COLO829 (cell line): ENCODE measurements at regions not wholly inside any gene's neighbourhood (a gene's known extent, or its start where the extent isn't known, plus 50 kb on each side); places are given as distances from the start of the nearest gene placed in this dataset.
"Not testable (repeated sequence)": the region's sequence is repeated elsewhere in the genome, so short reads cannot be mapped to it uniquely, and the experiment has no call there.

Source experiments
- DNase-seq: peaks from one replicate; pipeline ENCODE4 v3.0.0; 2012; ENCODE audit warnings: low spot score

DNA sequence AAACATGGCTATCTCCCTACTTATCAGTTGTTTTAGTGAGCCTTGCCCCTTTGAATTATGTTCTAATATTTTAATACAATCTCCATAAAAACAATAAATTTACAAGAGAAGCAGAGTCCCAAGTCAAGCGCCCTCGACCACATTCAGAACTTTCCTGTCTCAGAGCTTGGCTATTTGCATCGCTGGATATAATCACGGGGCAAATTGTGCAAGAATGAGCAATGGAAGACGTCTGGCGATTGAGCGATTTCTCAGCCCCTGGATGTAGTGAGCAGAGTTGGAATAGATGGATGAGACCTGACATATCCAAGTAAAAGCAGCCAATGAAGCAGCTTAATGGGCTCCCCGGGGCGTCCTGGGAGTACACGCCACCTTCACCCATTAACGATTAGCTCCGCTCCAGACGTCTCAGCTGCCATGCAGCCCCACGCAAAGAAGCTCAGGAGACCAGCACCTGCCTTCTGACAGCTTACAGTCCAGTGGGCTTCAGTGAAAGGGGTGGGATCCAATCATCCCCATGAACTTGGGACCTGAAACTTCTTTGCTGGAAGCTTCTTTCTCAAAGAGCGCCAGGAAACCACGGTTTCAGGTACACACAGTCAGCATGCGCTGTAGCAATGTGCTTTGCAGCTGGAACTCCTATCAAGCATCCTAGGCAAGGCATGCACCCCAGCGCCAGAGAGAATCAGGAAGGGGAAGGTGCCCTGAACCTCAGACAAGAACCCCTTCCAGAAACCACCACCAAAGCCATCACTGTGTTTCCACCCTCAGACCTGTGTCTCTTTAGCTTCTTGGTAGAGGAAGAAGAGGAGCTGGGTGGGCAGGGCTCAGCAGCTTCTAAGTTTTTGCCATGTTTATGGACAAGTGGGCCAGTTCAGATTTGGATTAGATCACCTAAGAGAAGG, 92.0 kb upstream of the IRX4 start:
- no peak for DNase-seq

DNA sequence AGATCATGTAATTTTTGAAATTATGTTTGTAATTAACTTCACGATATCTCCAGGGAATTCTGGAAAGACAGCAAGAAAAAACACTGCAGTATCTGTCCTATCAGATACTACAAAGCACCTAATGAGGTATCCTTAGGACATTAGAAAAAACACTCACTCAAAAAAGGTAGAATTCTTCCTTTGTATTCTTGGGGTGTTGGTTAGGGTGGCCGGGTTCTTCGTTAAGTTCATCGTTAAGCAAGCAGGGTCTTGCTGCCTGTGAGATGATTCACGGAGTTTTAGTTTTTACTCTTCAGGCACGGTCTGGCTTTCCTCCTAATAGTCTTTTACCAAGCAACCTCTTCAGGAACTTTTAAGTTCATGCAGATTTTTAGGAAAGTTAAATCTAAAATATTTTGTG, 91.4 kb upstream of the IRX4 start:
- DNase-seq = no peak

DNA sequence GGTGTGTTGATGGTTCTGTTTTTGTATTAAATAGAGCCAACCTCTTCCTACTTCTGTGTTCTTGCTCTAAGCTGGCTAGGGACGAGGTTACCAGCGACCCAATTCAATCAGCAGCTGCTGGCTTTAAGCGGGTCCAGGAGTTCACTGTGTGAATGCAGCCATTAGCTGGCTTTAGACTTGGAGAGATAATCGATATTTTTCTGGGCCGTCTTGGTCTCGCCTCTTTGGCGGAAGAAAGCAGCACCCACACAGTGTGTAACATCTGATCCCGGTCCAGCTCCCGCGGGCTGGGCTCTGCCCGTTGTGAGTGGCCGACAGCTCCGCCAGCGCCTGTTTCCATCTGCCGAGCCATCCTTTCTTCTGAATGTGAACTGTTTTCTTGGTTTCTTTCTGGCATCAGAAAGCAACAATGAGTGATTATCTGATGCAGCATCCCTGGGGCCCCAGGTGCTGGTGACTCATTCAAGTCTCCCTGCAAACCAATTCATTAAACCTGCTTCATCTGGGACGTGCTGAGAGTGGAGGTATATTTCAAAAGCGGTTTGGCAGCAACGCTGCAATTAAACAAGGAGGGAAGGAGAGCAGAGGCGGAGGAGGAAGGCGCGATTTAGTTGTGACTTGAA, 90.8 kb upstream of the IRX4 start:
- DNase-seq = no peak

DNA sequence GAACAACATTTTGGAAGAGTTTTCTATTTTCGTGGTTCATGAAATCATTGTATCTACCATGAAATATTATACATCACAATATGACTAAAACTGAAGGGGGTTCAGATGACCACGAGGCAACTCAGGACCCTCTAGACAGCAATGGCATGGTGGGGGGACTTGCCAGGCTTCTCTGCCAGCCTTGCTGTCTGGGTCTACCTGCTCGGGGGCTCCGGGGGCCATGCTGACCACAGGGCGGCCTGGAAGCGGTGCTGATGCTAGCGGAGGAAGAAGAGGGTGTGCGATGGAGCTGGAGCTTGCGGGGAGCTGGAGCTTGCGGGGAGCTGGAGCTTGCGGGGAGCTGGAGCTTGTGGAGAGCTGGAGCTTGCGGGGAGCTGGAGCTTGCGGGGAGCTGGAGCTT, 89.2 kb upstream of the IRX4 start:
- no peak for DNase-seq

DNA sequence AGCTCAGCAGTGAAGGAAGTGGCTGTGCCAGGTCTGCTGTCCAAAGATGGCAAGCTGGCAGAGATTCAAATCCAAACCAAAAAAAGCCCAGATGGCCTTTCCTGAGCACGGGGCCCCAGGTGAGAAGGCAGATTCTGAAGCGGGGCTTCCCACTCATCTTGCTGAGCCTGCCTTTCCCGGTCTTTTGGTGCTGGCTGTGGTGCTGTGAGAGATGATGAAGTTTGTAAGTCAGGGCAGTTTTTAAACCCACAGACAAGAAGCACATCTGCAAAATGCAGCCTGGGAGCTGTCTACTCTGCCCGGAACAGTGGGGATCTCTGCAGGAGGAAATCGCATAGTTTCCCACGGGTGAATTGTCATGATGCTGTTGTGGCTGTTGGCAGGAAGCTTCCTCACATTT, 85.0 kb upstream of the IRX4 start:
- DNase-seq = no peak

DNA sequence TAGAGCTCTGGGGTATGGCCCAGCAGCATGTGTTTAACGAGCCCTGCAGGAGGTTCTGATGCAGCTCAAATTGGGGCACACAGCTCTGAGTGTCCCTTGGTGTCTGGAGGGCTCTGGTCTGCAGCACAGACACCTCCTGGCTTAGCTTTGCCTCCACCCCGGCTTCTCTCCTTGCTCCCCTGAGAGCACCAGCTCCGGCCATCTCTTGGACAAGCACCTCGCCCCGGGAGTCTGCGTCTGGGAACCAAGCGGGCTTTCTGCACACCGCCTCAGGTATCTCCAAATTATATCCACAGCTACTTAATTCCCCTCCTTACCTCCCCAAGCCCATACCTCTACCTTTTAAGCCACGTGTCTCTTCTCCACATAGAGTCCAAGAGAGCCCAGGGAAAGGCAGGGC, 83.7 kb upstream of the IRX4 start:
- no peak for DNase-seq

DNA sequence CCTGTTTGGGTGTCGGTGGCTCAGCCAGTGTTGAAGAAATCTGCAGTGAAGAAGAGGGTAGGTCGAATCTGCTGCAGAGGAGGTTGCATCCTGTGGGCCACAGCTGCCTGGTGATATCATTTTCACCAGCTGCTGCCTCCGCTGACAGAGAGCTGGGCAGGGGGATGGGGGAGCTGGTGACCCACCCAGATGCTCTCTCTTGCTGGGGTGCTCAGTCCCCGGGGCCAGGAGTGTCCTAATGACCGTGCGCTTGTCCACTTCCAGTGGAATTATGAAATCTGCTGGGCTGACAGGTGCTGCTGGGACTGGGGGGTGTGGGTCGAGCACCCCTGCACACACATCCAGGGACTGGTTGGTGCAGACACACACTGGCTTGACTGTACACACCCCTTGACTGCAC, 83.2 kb upstream of the IRX4 start:
- no peak for DNase-seq

DNA sequence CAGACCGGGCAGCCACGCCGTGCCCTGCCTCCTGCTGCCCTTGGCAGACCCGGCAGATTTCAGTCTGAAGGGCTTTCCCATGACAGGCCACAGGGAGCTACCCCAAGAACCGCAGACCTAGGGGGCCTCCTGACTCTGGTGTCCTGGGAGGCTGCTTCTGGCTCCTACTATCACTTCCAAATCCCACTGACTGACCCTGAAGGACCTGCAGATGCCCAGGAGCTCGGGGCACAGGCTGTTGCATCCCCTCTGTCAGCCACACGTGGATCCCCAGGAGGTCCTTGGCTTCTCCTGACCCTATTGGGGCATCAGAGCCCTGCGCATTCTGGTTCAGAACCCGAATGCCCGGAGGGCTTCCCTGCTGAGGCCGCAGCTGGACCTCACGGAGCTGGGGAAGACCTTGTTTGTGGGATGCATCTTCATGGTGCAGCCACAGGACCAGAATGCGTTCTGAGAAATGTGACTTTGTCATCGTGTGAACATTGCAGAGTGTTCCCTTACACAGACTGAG, 81.3 kb upstream of the IRX4 start:
- DNase-seq = no peak

DNA sequence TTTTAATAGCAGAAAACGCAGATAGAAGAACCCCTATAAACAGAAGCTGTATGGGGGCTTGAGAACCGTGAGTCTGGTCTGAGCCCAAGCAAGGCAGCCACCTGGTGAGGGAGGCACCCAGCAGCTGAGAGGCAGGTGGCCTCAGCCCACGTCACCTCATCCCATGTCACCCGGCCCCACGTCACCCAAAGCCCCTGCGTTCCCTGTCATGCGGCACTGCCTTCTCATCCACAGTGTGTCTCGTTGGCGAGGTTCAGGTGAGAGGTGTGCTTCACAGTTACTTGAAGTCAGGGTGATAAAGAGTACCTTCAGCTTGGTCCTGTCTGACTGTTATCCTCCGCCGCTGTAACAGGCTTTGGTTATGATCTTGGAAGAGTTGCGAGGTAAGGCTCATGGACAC, 80.6 kb upstream of the IRX4 start:
- no peak for DNase-seq

DNA sequence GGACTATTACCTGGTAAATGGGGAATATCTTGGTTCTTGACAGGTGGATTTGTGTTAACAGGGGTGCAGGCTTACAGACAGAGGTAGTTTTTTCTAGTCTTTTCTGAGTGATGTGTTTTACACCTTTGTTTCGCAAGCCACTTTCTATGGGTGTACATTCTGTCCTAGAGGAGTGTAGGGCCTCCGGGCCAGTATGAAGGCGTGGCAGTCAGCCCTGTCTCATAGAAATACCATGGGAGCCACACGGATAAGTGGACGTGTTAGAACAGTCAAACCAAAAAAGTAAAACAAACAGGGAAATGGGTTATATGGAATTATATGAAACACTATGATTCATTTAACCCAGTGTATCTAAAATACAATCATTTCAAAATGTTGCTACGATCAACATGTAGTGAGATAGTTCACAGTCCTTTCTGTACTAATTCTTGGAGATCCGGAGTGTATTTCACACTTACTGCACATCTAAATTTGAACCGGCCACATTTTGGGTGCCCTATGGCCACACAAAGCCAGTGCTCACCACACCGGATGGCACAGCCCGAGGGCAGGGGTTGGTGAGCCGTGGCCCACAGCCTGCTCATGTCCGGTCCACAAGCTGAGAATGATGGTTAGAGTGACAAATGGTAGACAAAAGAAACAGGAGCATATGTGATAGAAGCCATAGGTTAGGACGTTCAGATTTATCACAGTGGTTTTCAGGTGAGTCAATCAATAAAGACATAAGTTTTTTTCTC, 80.1 kb upstream of the IRX4 start:
- DNase-seq = no peak

DNA sequence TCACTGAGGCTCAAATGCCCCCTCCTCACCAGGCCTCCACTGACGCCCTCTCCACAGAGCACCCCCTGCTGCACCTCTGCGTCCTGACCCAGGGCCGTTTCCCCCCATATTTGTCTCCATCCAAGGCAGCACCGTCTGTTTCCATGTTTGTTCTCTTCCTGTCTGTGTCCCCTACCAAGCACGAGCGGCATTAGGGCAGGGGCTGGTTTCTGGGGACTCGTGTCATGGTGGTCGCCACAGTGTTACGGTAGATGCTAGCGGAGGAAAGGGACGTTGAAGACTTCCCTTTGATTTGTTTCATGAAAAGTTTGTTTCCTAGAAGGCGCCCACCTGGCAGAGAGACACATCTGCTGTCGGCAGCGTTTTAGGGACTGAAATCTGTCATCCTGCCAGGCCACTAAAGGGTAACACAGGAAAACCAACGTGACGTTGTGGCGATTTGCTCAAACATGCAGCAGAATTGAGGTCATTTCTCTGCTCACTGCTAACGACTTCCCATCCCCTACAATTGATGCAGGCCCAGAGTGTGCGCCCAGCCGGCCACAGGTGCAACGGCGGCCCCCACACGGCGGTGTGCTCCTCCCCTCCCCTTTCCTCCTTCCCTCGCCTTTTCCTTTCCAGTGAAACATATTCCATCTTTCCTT, 79.3 kb upstream of the IRX4 start:
- DNase-seq = no peak

DNA sequence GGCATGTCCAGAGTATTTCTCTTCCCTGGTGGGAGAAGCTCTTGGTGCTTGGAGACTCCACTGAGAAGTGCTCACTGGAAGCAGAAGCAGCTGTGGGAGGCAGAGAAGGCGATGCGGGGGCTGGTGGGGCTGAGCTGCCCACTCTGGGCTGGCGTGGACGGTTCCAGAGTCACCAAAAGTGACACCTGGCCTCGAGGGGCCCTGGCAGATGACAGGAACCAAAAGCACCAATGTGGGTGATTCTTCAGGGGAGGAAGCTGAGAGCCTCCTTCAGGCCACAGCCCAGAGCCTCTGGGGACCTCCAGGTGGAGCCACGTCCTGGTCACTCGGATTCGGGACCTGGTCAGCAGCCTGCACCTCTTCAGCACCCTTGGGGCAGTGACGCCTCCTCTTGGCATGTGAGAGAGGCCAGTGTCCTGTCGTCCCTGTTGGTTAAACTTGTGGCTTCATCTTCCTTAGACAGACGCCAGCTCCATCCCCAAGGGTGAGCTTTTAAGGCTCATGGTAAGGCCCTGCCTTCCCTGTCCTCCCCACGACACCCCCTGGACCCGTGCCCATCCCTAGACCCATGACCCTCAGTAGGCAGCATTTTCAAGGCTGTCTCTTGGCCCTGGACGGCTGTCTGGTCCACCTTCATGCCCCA, 78.7 kb upstream of the IRX4 start:
- DNase-seq = no peak

DNA sequence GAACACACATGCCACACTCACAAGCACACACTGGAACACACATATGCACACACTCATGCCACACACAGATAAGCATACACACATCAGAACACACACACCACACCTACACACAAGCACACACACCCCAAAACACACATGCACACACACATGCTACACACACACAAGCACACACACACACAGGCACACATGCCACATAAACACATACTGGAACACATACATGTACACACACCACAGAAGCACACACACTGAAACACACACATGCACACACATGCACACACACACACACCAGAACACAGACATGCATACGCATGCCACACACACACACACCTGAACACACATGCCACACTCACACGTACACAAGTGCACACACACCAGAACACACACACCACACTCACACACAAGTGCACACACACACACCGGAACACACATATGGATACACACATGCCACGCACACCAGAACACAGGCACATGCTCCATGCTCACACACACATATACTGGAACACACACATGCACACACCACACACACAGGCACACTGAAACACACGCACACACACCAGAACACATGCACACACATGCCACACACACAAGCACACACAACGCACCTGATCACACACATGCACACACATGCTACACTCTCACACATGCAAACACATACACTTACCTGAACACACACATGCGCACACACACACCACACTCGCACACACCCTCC, 78.0 kb upstream of the IRX4 start:
- DNase-seq = no peak

DNA sequence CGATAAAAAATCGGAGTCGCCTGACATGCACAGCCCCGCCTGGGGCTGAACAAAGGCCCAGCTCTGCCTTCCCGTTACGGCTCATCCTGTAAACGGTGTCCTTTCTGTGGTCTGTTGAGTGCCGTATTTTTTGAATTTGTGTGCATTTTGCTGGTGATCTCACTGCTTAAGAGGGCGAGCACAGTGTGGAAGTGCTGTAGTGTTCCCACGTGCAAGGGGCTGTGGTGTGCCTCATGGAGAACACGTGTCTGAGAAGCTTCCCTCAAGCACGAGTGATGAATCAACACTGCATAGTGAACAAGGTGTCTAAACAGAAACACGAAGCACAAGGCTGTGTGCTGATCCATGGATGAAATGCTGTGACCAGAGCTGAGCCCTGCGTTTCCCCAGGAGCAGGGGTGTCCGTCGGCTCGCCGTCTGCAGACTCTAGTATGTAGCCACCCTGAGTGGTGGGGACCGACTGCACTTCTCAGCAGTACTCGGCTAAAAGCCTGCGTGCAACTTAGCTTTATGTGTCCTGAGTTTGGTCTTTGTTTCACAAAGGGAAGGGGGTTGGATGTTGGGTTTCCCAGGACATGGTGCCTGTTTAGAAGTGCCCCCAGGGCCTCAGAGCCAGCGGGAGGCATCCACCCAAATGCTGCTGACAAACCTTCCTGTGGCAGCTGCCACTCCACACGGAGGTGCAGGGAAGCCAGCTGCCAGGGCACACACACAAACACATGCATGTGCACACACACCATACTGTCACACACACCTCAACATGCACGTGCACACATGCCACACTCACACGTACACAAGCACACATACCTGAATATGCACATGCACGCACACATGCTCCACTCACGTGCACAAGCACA, 77.2 kb upstream of the IRX4 start:
- DNase-seq = no peak

DNA sequence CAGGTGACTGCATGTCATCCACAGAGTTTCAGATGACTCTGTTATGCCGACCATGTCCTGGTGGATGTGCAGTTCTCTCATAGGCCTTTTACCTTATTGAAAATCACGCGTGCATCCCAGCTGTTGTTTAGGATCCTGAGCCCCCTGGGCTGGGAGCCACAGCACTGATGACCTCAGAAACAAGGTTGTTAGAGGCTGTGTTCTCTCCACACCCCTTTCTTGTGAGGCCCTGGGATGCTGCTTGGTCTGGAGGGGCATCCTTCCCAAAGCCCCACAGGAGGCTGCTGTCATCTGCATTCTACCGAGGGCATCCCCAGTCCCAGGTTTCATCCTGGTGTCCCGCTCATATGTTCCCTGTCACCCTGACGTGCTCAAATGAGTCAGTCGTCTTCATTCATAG, 76.5 kb upstream of the IRX4 start:
- DNase-seq = no peak

DNA sequence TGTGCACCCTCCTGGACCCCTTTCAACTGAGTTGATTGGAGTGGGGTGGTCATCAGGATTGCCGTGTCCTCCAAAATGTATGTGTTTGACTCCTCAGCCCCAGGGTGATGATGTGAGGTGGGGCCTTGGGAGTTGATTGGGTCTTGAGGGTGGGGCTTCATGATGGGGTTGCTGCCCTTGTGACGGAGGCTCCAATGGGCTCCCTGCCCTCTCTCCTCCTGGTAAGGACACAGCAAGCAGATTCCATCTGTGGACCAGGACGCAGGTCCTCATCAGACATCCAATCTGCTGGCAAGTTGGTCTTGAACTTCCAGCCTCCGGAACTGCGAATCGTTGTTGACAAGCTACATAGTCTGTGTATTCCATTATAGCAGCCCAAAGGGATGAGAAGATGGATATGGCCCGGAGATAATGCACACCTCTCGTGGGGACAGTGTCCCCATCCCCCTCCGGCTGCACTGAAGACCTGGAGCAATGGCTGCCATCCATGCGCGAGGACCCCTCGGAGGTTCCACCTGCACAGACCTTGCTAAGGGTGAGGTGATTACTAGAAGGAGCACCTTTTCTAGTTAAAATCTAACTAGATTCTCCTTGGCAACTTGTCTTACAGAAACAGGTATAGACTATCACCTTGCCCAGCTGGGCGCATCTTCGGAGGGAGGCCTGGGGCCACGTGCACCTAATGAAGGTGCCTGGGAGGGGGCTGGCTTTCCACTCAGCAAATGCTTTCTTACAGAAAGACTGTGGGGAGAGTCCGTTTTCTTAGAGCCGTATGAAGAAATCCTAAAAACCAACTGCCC, 75.7 kb upstream of the IRX4 start:
- no peak for DNase-seq

DNA sequence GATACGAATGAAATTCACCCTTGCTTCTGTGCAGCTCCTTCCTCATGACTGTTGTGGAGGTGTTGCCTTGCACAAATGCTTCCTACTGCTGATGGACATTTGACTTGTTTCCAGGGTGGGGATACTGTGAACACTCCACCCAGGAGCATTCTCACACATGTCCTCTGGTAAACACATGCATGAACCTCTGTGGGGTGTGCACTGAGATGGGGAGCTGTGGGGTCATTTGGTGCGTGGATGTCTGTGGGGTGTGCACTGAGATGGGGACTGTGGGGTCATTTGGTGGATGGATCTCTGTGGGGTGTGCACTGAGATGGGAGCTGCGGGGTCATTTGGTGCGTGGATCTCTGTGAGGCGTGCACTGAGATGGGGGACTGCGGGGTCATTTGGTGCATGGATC, 72.9 kb upstream of the IRX4 start:
- no peak for DNase-seq

DNA sequence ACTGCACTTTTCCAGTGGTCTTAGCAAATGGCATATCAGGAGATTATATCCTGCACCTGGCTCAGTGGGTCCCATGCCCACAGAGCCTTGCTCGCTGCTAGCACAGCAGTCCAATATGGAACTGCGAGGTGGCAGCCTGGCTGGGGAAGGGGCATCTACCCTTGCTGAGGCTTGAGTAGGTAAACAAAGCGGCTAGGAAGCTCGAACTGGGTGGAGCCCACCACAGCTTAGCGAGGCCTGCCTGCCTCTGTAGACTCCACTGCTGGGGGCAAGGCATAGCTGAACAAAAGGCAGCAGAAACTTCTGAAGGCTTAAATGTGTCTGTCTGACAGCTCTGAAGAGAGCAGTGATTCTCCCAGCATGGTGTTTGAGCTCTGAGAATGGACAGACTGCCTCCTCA, 71.0 kb upstream of the IRX4 start:
- DNase-seq = not testable (repeated sequence)

DNA sequence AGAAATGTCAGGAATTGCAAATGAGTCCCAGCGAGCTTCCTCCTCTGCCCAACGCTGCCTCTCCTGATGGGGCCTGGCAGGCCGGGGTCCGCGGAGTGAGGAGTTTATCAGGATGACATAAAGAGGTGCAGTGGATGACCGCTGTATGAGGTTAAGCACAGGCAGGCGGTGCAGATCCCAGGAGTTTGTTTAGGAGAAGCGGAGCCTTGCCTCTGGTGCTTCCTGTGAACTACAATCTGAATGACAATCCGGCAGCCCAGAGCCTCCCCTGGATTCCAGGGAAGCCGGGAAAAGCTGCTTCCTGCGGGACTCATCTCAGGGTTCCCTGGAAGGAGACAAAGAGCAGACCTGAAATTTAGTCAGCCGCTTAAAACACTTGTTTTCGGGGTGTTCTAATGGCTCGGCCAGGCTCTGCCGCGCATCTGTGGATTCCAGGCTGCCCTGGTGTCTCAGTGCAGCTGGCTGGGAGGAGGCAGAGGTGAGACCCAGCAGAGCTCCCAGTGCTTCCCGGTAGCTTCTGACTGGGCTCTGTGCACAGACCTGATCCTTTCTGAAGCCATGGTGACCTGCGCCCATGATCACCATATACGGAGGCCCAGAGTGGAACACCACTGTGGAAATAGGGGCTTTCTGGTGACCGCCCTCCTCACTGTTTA, 69.8 kb upstream of the IRX4 start:
- DNase-seq = no peak
